ENCODE measurements at regions not wholly inside any gene's neighbourhood (a gene's known extent, or its start where the extent isn't known, plus 50 kb on each side); places are given as distances from the start of the nearest gene placed in this dataset.

GRCh38 chr15:98438326-98438725, 210.0 kb upstream of the IGF1R start:
- TF ChIP-seq CTCF (IDR thresholded peaks at IDR 0.05) (no peak), POLR2AphosphoS5 (IDR thresholded peaks at IDR 0.05) (no peak)
